PC-9 (cell line): ENCODE measurements at regions not wholly inside any gene's neighbourhood (a gene's known extent, or its start where the extent isn't known, plus 50 kb on each side); places are given as distances from the start of the nearest gene placed in this dataset.

Experiments used
- BruUV-seq: library from RNA; stranded (reverse); fragments of 400-500 nt; replicated peaks from 2 replicates; lab custom pipeline; 2021; lab: Mats Ljungman, UMichigan
- CTCF ChIA-PET: fragments of 300-600 bp; sonication (Branson Sonifier 250); formaldehyde crosslinking; loops from one replicate; lab custom pipeline; 2022; ENCODE audit warnings: antibody characterized with exemption; lab: Charles Lee
- POLR2A ChIA-PET: fragments of 300-600 bp; sonication (Branson Sonifier 250); formaldehyde crosslinking; loops from one replicate; lab custom pipeline; 2022; ENCODE audit warnings: antibody characterized with exemption; ENCODE audit not compliant: unreplicated experiment; lab: Charles Lee
- DNase-seq, 2 experiments: peaks; one replicate each; pipeline versions ENCODE4 v3.0.0 to v3.0.0-alpha.2; 2015 to 2022; ENCODE audit warnings: mixed read lengths in 1 of 2
- H2AFZ ChIP-seq: fragments of 200-600 bp; sonication (generic); 2 replicates; pipeline ENCODE4 v1.8.1; 2017; ENCODE audit warnings: antibody characterized with exemption
- H3F3A ChIP-seq: fragments of 200-600 bp; sonication (generic); 2 replicates; pipeline ENCODE4 v1.8.1; 2017; ENCODE audit warnings: antibody characterized with exemption, mild to moderate bottlenecking, low read depth; ENCODE audit not compliant: insufficient read depth
- H3K27ac ChIP-seq: fragments of 200-600 bp; sonication (generic); 2 replicates; pipeline ENCODE4 v1.6.1; 2016; ENCODE audit warnings: mixed run types
- H3K27me3 ChIP-seq: fragments of 200-600 bp; sonication (generic); 2 replicates; pipeline ENCODE4 v1.6.1; 2016; ENCODE audit warnings: low read depth, mixed run types; ENCODE audit not compliant: insufficient read depth
- H3K36me3 ChIP-seq: fragments of 200-600 bp; sonication (generic); 2 replicates; pipeline ENCODE4 v1.6.1; 2016; ENCODE audit warnings: low read depth, mixed run types
- H3K4me1 ChIP-seq: fragments of 200-600 bp; sonication (generic); replicated peaks from 2 replicates; pipeline ENCODE4 v1.6.1; 2016; ENCODE audit warnings: mixed run types; ENCODE audit not compliant: insufficient read depth
- H3K4me2 ChIP-seq: fragments of 200-600 bp; sonication (generic); 2 replicates; pipeline ENCODE4 v1.6.1; 2017; ENCODE audit warnings: mixed run types
- H3K4me3 ChIP-seq: fragments of 200-600 bp; sonication (generic); 2 replicates; pipeline ENCODE4 v1.6.1; 2016; ENCODE audit warnings: mixed run types
- H3K79me2 ChIP-seq: fragments of 200-600 bp; sonication (generic); 2 replicates; pipeline ENCODE4 v1.6.1; 2017; ENCODE audit warnings: low read depth, mixed run types
- H3K9me2 ChIP-seq: fragments of 200-600 bp; sonication (generic); 2 replicates; pipeline ENCODE4 v1.8.1; 2017; ENCODE audit warnings: mild to moderate bottlenecking; ENCODE audit not compliant: insufficient read depth
- H3K9me3 ChIP-seq: fragments of 200-600 bp; sonication (generic); 2 replicates; pipeline ENCODE4 v1.8.1; 2016; ENCODE audit warnings: low read depth; ENCODE audit not compliant: insufficient read depth
- H4K20me1 ChIP-seq: fragments of 200-600 bp; sonication (generic); 2 replicates; pipeline ENCODE4 v1.8.1; 2017; ENCODE audit not compliant: insufficient read depth
- CTCF ChIP-seq: fragments of 200-600 bp; sonication (generic); conservative IDR thresholded peaks from 2 replicates; pipeline ENCODE4 v1.6.1; 2017; ENCODE audit warnings: mixed run types, antibody characterized with exemption, mild to moderate bottlenecking, moderate library complexity
- EZH2 ChIP-seq: fragments of 200-600 bp; sonication (generic); IDR thresholded peaks from 2 replicates; pipeline ENCODE4 v1.8.0; 2017; ENCODE audit warnings: antibody characterized with exemption, low read depth
- intact Hi-C: fragments of 100-400 bp; cut with micrococcal nuclease; formaldehyde crosslinking; loops from one replicate; pipeline ENCODE4 v1.10.0; 2022; ENCODE audit not compliant: unreplicated experiment

DNA sequence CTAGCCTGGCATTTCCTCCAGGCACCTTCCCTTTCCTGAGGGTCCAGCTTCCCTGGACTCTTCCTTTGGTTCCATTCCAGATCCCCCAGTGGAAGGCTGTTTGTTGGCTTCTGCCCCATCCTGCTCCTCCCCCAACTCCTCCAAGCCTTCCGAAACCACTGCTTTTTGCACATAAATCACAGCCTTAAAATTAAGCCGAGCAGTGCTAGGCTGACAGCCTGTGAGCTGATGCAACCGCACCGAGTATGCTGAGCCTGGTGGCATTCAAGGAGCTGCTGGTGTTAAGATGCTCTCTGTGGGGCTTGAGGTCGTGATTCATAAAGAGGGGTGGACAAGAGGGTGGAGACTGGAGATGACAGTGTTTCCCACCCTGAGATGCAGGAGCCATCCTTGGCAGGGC, 266.6 kb upstream of the C1orf174 start:
- Histone ChIP-seq H3F3A (no peaks in the 10 kb centered on the region), H3K36me3 (no peaks in the 10 kb centered on the region), H3K79me2 (no peaks in the 10 kb centered on the region), H4K20me1 (no peaks in the 10 kb centered on the region), H3K4me3 (no peak overlapping the region), H3K9me2 (no peaks in the 10 kb centered on the region), H3K4me2 (no peak overlapping the region), H2AFZ (no peak overlapping the region), H3K9me3 (no peaks in the 10 kb centered on the region), H3K27me3 (peaks cover 97% of the 10 kb centered on the region), H3K27ac (no peak overlapping the region), H3K4me1 (no peaks in the 10 kb centered on the region)
- POLR2A ChIA-PET, result no interaction called here
- intact Hi-C loops, result no loop called here
- BruUV-seq, result no TSS peak
- CTCF ChIA-PET, result no interaction called here
- no peak for TF ChIP-seq CTCF
- TF ChIP-seq EZH2, result no peak
- DNase-seq, result no peak

DNA sequence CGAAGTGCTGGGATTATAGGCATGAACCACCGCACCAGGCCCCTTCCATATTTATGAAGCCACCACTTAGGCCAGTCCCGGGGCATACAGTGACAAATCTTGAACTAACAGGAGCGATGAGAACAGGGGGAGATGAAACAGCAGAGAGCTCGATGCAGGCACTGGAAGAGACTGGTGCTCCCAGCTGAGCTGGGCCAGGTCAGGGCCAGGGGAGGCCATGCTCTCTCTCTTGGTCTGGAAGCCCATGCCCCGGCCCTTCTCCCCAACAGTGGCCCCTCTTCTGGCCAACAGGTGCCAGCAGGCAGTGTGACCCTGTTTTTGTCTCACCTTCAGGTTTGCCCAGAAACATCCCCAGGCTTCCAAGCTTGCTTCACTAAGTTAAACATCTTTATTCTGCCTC, 269.9 kb upstream of the C1orf174 start:
- Histone ChIP-seq H3K4me1 (no peaks in the 10 kb centered on the region), H3K27me3 (peaks cover 91% of the 10 kb centered on the region), H4K20me1 (no peaks in the 10 kb centered on the region), H3K9me3 (no peaks in the 10 kb centered on the region), H3K9me2 (no peaks in the 10 kb centered on the region), H3F3A (no peaks in the 10 kb centered on the region), H3K36me3 (no peaks in the 10 kb centered on the region), H3K4me2 (no peak overlapping the region), H3K4me3 (no peak overlapping the region), H3K79me2 (no peaks in the 10 kb centered on the region), H2AFZ (no peak overlapping the region), H3K27ac (no peak overlapping the region)
- no peak for DNase-seq
- CTCF ChIA-PET, result no interaction called here
- POLR2A ChIA-PET, result no interaction called here
- intact Hi-C loops, result no loop called here
- BruUV-seq, result no TSS peak
- TF ChIP-seq EZH2, result no peak
- no peak for TF ChIP-seq CTCF

- no peak overlapping the region for H3K4me2 ChIP-seq
- CTCF ChIA-PET, result no interaction called here
- H3K4me1 ChIP-seq, result no peaks in the 10 kb centered on the region
- BruUV-seq, result no TSS peak
- H3K27me3 ChIP-seq, result peaks cover 83% of the 10 kb centered on the region
- no peaks in the 10 kb centered on the region for H3F3A ChIP-seq
- H3K27ac ChIP-seq, result no peak overlapping the region
- intact Hi-C loops, result no loop called here
- no peak for DNase-seq
- H3K79me2 ChIP-seq, result no peaks in the 10 kb centered on the region
- H3K9me2 ChIP-seq, result no peaks in the 10 kb centered on the region
- no peaks in the 10 kb centered on the region for H4K20me1 ChIP-seq
- no peaks in the 10 kb centered on the region for H3K36me3 ChIP-seq
- no peak overlapping the region for H3K4me3 ChIP-seq
- H3K9me3 ChIP-seq, result no peaks in the 10 kb centered on the region
- TF ChIP-seq EZH2, result no peak
- no peak for TF ChIP-seq CTCF
- H2AFZ ChIP-seq, result no peak overlapping the region
- POLR2A ChIA-PET, result no interaction called here
These were observed 270.7 kb upstream of the C1orf174 start for GRCh38 chr1:4170548-4171340.
